ENCODE measurements at regions not wholly inside any gene's neighbourhood (a gene's known extent, or its start where the extent isn't known, plus 50 kb on each side); places are given as distances from the start of the nearest gene placed in this dataset.

DNA sequence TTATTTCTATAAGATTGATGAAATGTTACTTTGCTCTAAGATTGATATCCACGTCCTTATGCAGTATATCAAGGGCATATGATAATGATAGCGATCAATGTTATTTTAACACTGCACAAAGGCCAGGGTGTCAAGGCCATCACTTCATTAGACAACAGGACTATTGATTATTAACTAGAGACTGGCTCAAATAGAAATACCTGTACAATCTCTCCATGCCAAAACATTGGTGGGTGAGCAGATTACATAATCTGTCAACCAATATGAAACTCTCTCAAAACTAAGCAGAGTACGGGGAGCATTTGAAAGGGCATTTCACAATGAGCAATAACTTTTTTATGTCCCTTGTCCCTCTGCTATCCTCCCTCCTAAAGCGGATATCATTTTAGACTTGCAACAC lies 566.5 kb upstream of the PKN2 start:
- H3K4me1 ChIP-seq (ENCODE audit: control insufficient read depth in 1 of 2, insufficient read depth in 2 of 2, low read length in 2 of 2): no peaks in the 10 kb centered on the region
- Mint-ChIP-seq H3K9me3 (peaks cover 0 to 4% (median 3%) of the 10 kb centered on the region in 7 donors), H3K4me1 (no peaks in the 10 kb centered on the region), H3K4me3 (no peak overlapping the region), H3K27ac (no peak overlapping the region), H3K36me3 (no peaks in the 10 kb centered on the region), H3K27me3 (ENCODE audit: low read depth in 3 of 3) (no peaks in the 10 kb centered on the region)
- no peak overlapping the region for H3K4me2 ChIP-seq (replicated peaks; ENCODE audit: extremely low read depth, low read length, poor library complexity, severe bottlenecking)
- H3K9ac ChIP-seq (ENCODE audit: insufficient read depth, low read length, poor library complexity, severe bottlenecking): no peak overlapping the region
- TF ChIP-seq, protein P1, sequence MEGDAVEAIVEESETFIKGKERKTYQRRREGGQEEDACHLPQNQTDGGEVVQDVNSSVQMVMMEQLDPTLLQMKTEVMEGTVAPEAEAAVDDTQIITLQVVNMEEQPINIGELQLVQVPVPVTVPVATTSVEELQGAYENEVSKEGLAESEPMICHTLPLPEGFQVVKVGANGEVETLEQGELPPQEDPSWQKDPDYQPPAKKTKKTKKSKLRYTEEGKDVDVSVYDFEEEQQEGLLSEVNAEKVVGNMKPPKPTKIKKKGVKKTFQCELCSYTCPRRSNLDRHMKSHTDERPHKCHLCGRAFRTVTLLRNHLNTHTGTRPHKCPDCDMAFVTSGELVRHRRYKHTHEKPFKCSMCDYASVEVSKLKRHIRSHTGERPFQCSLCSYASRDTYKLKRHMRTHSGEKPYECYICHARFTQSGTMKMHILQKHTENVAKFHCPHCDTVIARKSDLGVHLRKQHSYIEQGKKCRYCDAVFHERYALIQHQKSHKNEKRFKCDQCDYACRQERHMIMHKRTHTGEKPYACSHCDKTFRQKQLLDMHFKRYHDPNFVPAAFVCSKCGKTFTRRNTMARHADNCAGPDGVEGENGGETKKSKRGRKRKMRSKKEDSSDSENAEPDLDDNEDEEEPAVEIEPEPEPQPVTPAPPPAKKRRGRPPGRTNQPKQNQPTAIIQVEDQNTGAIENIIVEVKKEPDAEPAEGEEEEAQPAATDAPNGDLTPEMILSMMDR (IDR thresholded peaks at IDR 0.05): no peak
- no peaks in the 10 kb centered on the region for H3K27me3 ChIP-seq (ENCODE audit: control insufficient read depth in 2 of 2, insufficient read depth in 2 of 2, low read length in 2 of 2)
- no peaks in the 10 kb centered on the region for H3K9me3 ChIP-seq (replicated peaks in 1 of 2; ENCODE audit: control insufficient read depth in 1 of 2, insufficient read depth in 1 of 2, low read length in 2 of 2)
- H3K36me3 ChIP-seq (replicated peaks in 1 of 2; ENCODE audit: control insufficient read depth in 1 of 2, insufficient read depth in 2 of 2, low read length in 2 of 2): no peaks in the 10 kb centered on the region
- H2AFZ ChIP-seq (ENCODE audit: insufficient read depth, low read depth, low read length, poor library complexity, severe bottlenecking): no peak overlapping the region
- H3K27ac ChIP-seq (ENCODE audit: low read depth in 1 of 2, low read length in 2 of 2): no peak overlapping the region
- H4K20me1 ChIP-seq (ENCODE audit: insufficient read depth, low read length): no peaks in the 10 kb centered on the region
- H3K79me2 ChIP-seq (ENCODE audit: insufficient read depth, low read length): no peaks in the 10 kb centered on the region
- DNase-seq: no peak
- H3K4me3 ChIP-seq (replicated peaks in 1 of 3; ENCODE audit: low read depth in 2 of 3, low read length in 3 of 3): no peak overlapping the region
- 100% methylated on average over 1 of the region's 4 CpGs for WGBS (ENCODE audit: insufficient coverage)
- intact Hi-C loops (cut with micrococcal nuclease): no loop called here

- Mint-ChIP-seq H3K27me3 (ENCODE audit: low read depth in 3 of 3) (no peaks in the 10 kb centered on the region), H3K36me3 (no peaks in the 10 kb centered on the region)
- intact Hi-C loops (cut with micrococcal nuclease): no loop called here
Measured at GRCh38 chr1:88118176-88118845, 565.8 kb upstream of the PKN2 start.

More at GRCh38 chr1:88118176-88118845, 565.8 kb upstream of the PKN2 start:
- Histone ChIP-seq H3K4me1 (ENCODE audit: control insufficient read depth in 1 of 2, insufficient read depth in 2 of 2, low read length in 2 of 2) (no peaks in the 10 kb centered on the region), H2AFZ (ENCODE audit: insufficient read depth, low read depth, low read length, poor library complexity, severe bottlenecking) (no peak overlapping the region), H4K20me1 (ENCODE audit: insufficient read depth, low read length) (no peaks in the 10 kb centered on the region), H3K4me2 (replicated peaks; ENCODE audit: extremely low read depth, low read length, poor library complexity, severe bottlenecking) (no peak overlapping the region), H3K36me3 (replicated peaks in 1 of 2; ENCODE audit: control insufficient read depth in 1 of 2, insufficient read depth in 2 of 2, low read length in 2 of 2) (no peaks in the 10 kb centered on the region), H3K79me2 (ENCODE audit: insufficient read depth, low read length) (no peaks in the 10 kb centered on the region), H3K27ac (ENCODE audit: low read depth in 1 of 2, low read length in 2 of 2) (no peak overlapping the region), H3K9ac (ENCODE audit: insufficient read depth, low read length, poor library complexity, severe bottlenecking) (no peak overlapping the region), H3K9me3 (replicated peaks in 1 of 2; ENCODE audit: control insufficient read depth in 1 of 2, insufficient read depth in 1 of 2, low read length in 2 of 2) (peaks cover 0 to 2% of the 10 kb centered on the region in 2 donors), H3K27me3 (ENCODE audit: control insufficient read depth in 2 of 2, insufficient read depth in 2 of 2, low read length in 2 of 2) (no peaks in the 10 kb centered on the region), H3K4me3 (replicated peaks in 1 of 3; ENCODE audit: low read depth in 2 of 3, low read length in 3 of 3) (no peak overlapping the region)
- Mint-ChIP-seq H3K4me3 (no peak overlapping the region), H3K27ac (no peak overlapping the region), H3K4me1 (no peaks in the 10 kb centered on the region), H3K9me3 (peaks cover 2 to 7% (median 3%) of the 10 kb centered on the region in 7 donors)
- no peak for DNase-seq
- WGBS (ENCODE audit: insufficient coverage): 100% methylated on average over 3 of the region's 6 CpGs
- TF ChIP-seq, protein P1 (IDR thresholded peaks at IDR 0.05): no peak

Measured in CD14-positive monocyte (primary cell).